ENCODE measurements at regions not wholly inside any gene's neighbourhood (a gene's known extent, or its start where the extent isn't known, plus 50 kb on each side); places are given as distances from the start of the nearest gene placed in this dataset.
"Not testable (repeated sequence)": the region's sequence is repeated elsewhere in the genome, so short reads cannot be mapped to it uniquely, and the experiment has no call there.

DNA sequence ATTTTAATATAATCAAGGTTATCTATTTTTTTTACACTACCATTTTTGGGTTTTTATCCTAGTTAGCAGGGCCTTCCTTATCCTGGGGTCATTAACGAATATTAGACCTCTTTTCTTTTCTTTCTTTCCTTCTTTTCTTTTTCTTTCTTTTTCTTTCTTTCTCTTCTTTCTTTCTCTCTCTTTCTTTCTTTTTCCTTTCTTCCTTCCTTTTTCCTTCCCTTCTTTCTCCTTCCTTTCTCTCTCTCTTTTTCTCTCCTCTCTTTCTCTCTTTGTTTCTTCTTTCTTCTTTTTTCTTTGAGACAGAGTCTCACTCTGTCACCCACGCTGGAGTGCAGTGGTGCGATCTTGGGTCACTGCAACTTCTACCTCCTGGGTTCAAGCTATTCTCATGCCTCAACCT lies 120.4 kb upstream of the PDE7B start:
- Histone ChIP-seq H3K4me3 (ENCODE audit: low read length) (no peak overlapping the region), H3F3A (ENCODE audit: insufficient read depth, low read length) (no peaks in the 10 kb centered on the region), H2AFZ (ENCODE audit: low read length) (no peak overlapping the region), H3K4me1 (ENCODE audit: low read length) (no peaks in the 10 kb centered on the region), H4K20me1 (ENCODE audit: insufficient read depth, low read length) (no peaks in the 10 kb centered on the region), H3K4me2 (ENCODE audit: low read depth, low read length) (no peak overlapping the region), H3K9me2 (replicated peaks; ENCODE audit: insufficient read depth, low read length) (no peaks in the 10 kb centered on the region), H3K36me3 (replicated peaks; ENCODE audit: insufficient read depth, low read length) (no peaks in the 10 kb centered on the region), H3K9ac (ENCODE audit: low read length) (no peak overlapping the region), H3K9me3 (replicated peaks; ENCODE audit: insufficient read depth, low read length) (no peaks in the 10 kb centered on the region), H3K27me3 (replicated peaks; ENCODE audit: insufficient read depth, low read length) (no peaks in the 10 kb centered on the region), H3K27ac (ENCODE audit: low read length) (no peak overlapping the region), H3K79me2 (ENCODE audit: low read length) (no peaks in the 10 kb centered on the region)
- DNase-seq, result no peak
- no peak for TF ChIP-seq EZH2 (optimal IDR thresholded peaks at IDR 0.05; ENCODE audit: low read depth, low read length)
- no peak for TF ChIP-seq EZH2phosphoT487 (IDR thresholded peaks at IDR 0.05; ENCODE audit: low read length)
- TF ChIP-seq, protein P1, sequence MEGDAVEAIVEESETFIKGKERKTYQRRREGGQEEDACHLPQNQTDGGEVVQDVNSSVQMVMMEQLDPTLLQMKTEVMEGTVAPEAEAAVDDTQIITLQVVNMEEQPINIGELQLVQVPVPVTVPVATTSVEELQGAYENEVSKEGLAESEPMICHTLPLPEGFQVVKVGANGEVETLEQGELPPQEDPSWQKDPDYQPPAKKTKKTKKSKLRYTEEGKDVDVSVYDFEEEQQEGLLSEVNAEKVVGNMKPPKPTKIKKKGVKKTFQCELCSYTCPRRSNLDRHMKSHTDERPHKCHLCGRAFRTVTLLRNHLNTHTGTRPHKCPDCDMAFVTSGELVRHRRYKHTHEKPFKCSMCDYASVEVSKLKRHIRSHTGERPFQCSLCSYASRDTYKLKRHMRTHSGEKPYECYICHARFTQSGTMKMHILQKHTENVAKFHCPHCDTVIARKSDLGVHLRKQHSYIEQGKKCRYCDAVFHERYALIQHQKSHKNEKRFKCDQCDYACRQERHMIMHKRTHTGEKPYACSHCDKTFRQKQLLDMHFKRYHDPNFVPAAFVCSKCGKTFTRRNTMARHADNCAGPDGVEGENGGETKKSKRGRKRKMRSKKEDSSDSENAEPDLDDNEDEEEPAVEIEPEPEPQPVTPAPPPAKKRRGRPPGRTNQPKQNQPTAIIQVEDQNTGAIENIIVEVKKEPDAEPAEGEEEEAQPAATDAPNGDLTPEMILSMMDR (IDR thresholded peaks at IDR 0.05; ENCODE audit: low read length), result no peak

DNA sequence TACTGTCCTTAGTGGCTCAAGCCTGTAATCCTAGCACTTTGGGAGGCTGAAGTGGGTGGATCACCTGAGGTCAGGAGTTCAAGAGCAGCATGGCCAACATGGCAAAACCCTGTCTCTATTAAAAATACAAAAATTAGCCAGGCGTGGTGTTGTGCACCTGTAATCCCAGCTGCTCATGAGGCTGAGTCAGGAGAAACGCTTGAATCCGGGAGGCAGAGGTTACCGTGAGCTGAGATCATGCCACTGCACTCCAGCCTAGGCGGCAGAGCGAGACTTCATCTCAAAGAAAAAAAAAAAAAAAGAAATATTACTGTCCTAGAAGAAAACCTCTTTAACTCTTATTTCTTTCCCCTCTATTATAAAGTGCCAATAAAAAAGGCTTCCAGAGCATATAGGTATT lies 115.2 kb upstream of the PDE7B start:
- H3F3A ChIP-seq (ENCODE audit: insufficient read depth, low read length); H3K27ac ChIP-seq (ENCODE audit: low read length); H3K4me1 ChIP-seq (ENCODE audit: low read length); H3K4me2 ChIP-seq (ENCODE audit: low read depth, low read length); H3K36me3 ChIP-seq (replicated peaks; ENCODE audit: insufficient read depth, low read length); H3K4me3 ChIP-seq (ENCODE audit: low read length); H3K79me2 ChIP-seq (ENCODE audit: low read length); H3K9me3 ChIP-seq (replicated peaks; ENCODE audit: insufficient read depth, low read length); H2AFZ ChIP-seq (ENCODE audit: low read length); H3K9me2 ChIP-seq (replicated peaks; ENCODE audit: insufficient read depth, low read length); DNase-seq; H4K20me1 ChIP-seq (ENCODE audit: insufficient read depth, low read length); H3K9ac ChIP-seq (ENCODE audit: low read length); H3K27me3 ChIP-seq (replicated peaks; ENCODE audit: insufficient read depth, low read length): not testable (repeated sequence)

DNA sequence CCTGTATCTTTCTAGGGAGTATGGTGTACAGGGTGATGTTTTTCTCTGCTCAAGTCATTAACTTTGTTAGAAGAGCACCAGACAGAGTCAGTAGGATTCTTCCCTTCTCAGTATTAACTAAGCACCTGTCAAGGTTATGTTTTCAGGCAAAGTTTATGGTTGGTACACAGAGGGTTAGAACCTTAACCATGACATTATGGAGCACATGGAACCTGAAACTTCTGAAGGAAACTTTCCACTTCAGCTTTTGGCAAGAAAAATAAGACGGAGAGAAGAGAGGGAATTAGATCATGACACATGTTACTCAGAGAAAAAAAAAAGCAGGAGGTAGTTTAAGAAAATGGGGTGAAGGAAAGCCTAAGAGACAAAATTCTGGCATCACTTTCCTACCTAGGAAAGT lies 112.9 kb upstream of the PDE7B start:
- H3K4me2 ChIP-seq (ENCODE audit: low read depth, low read length), result no peak overlapping the region
- H3K27ac ChIP-seq (ENCODE audit: low read length), result no peak overlapping the region

DNA sequence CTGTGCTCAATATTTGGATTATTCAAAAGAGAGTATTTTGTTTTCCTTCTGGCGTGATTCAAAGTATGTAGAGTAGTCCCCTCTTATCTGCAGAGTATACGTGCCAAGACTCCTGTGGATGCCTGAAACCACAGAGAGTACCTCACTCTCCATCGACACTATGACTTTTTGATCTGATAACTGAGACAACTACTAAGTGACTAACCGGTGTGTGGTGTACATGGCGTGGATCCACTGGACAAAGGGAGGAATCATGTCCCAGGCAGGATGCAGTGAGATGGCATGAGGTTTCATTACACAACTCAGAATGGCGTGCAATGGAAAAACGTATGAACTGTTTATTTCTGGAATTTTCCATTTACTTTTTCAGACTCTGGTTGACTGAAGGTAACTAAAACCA lies 112.2 kb upstream of the PDE7B start:
- no peak for DNase-seq
- Histone ChIP-seq H3K27me3 (replicated peaks; ENCODE audit: insufficient read depth, low read length) (no peaks in the 10 kb centered on the region), H2AFZ (ENCODE audit: low read length) (no peak overlapping the region), H3F3A (ENCODE audit: insufficient read depth, low read length) (no peaks in the 10 kb centered on the region), H3K4me3 (ENCODE audit: low read length) (no peak overlapping the region), H3K36me3 (replicated peaks; ENCODE audit: insufficient read depth, low read length) (no peaks in the 10 kb centered on the region), H3K4me2 (ENCODE audit: low read depth, low read length) (no peak overlapping the region), H3K9ac (ENCODE audit: low read length) (no peak overlapping the region), H3K9me2 (replicated peaks; ENCODE audit: insufficient read depth, low read length) (no peaks in the 10 kb centered on the region), H4K20me1 (ENCODE audit: insufficient read depth, low read length) (no peaks in the 10 kb centered on the region), H3K9me3 (replicated peaks; ENCODE audit: insufficient read depth, low read length) (no peaks in the 10 kb centered on the region), H3K4me1 (ENCODE audit: low read length) (no peaks in the 10 kb centered on the region), H3K79me2 (ENCODE audit: low read length) (no peaks in the 10 kb centered on the region), H3K27ac (ENCODE audit: low read length) (no peak overlapping the region)
- TF ChIP-seq EZH2 (optimal IDR thresholded peaks at IDR 0.05; ENCODE audit: low read depth, low read length), result no peak
- TF ChIP-seq EZH2phosphoT487 (IDR thresholded peaks at IDR 0.05; ENCODE audit: low read length), result no peak
- TF ChIP-seq, protein P1 (IDR thresholded peaks at IDR 0.05; ENCODE audit: low read length), result no peak

More for the DNA sequence above, 112.9 kb upstream of the PDE7B start:
- H3K4me3 ChIP-seq (ENCODE audit: low read length), result no peak overlapping the region
- no peaks in the 10 kb centered on the region for H3K27me3 ChIP-seq (replicated peaks; ENCODE audit: insufficient read depth, low read length)
- no peaks in the 10 kb centered on the region for H3K79me2 ChIP-seq (ENCODE audit: low read length)
- no peak overlapping the region for H2AFZ ChIP-seq (ENCODE audit: low read length)
- no peaks in the 10 kb centered on the region for H3K9me2 ChIP-seq (replicated peaks; ENCODE audit: insufficient read depth, low read length)
- H3F3A ChIP-seq (ENCODE audit: insufficient read depth, low read length), result no peaks in the 10 kb centered on the region
- no peaks in the 10 kb centered on the region for H3K4me1 ChIP-seq (ENCODE audit: low read length)
- DNase-seq, result no peak
- no peaks in the 10 kb centered on the region for H4K20me1 ChIP-seq (ENCODE audit: insufficient read depth, low read length)
- no peaks in the 10 kb centered on the region for H3K9me3 ChIP-seq (replicated peaks; ENCODE audit: insufficient read depth, low read length)
- no peak overlapping the region for H3K9ac ChIP-seq (ENCODE audit: low read length)
- no peaks in the 10 kb centered on the region for H3K36me3 ChIP-seq (replicated peaks; ENCODE audit: insufficient read depth, low read length)
- TF ChIP-seq EZH2 (optimal IDR thresholded peaks at IDR 0.05; ENCODE audit: low read depth, low read length), result no peak
- TF ChIP-seq EZH2phosphoT487 (IDR thresholded peaks at IDR 0.05; ENCODE audit: low read length), result no peak
- TF ChIP-seq, protein P1 (IDR thresholded peaks at IDR 0.05; ENCODE audit: low read length), result no peak
